WI38 (cell line): ENCODE measurements at regions not wholly inside any gene's neighbourhood (a gene's known extent, or its start where the extent isn't known, plus 50 kb on each side); places are given as distances from the start of the nearest gene placed in this dataset.

Experiments
- H3K4me3 ChIP-seq: 2 replicates; pipeline ENCODE4 v1.5.1; 2011; ENCODE audit warnings: low read depth, mild to moderate bottlenecking, control low read depth, low read length
- CTCF ChIP-seq: IDR thresholded peaks from 2 replicates; pipeline ENCODE4 v1.5.1; 2012; ENCODE audit warnings: low read depth, mild to moderate bottlenecking, control low read depth, low read length

DNA sequence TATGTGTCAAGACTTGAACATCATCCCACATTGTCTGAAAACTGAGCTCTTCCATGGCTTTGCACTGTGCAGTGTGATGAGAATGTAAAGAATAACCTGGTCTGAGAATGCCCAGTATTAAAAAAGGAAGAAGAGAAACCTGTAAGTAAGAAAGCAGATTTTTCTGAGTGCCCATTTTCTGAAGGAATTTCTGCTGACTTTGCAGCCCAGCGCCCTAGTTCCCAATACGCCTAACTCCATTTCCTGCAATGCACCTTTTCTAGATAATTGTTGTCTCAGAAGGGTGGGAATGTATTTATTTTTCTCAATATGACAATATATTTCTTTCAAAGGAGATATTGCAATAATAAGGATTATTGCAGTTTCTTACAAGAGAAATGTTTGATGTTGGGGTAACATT lies 231.5 kb downstream of the HAO1 start:
- no peak for TF ChIP-seq CTCF

DNA sequence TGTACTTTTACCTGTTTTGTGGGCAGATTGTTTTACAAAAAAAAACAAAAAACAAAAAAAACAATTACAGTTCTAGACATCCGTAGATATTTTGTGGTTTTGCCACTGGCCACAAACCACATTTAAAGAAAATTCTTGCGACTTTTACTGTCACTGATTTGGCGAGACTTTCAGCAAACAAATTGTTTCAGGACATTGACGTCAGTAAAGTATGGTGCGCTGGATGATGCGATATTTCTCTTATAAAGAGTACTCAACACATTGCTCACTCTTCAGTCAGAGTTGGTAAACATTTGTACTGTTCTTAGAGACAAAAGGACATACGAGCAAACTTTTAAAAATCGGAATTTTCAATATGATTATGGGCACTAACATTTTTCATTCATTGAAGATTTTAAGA lies 229.8 kb downstream of the HAO1 start:
- TF ChIP-seq CTCF: no peak
- H3K4me3 ChIP-seq: no peak overlapping the region

More for the DNA sequence above, 231.5 kb downstream of the HAO1 start:
- no peak overlapping the region for H3K4me3 ChIP-seq

DNA sequence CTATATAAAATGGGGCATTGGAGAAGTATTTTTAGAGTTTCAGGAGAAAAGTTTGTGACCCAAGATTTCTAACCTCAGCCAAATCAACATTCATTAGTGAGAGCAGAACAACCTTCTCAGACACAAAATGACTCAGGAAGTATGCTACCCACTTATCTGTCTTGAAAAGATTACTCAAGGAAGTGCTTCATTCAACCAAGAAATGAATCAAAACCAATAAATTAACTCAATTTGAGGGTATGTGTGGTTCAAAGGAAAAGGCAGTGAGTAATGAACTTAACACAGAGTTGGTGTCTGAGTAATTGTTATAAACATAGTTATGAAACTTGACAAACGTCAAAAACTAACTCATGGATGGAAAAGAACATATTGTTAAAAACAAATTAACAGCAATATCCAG lies 227.6 kb downstream of the HAO1 start:
- TF ChIP-seq CTCF: no peak
- no peak overlapping the region for H3K4me3 ChIP-seq

DNA sequence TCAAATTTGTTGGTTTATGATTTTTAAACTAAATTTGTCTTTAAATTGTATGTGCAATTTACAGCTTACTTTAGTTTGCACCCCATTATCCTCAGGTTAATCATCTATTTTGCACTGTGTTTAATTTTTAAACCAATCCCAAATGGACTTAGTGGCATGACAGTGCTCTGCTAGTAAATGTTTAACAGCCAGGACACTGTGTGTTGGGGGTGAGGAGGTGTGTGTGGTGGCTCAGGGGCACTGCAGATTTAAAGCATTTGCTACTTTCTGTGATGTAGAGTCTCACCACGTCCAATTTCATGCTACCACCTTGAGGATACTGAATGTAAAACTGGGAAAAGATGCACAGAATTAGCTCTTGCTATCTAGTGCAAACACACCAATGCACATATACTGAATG lies 225.7 kb downstream of the HAO1 start:
- TF ChIP-seq CTCF: no peak
- no peak overlapping the region for H3K4me3 ChIP-seq

DNA sequence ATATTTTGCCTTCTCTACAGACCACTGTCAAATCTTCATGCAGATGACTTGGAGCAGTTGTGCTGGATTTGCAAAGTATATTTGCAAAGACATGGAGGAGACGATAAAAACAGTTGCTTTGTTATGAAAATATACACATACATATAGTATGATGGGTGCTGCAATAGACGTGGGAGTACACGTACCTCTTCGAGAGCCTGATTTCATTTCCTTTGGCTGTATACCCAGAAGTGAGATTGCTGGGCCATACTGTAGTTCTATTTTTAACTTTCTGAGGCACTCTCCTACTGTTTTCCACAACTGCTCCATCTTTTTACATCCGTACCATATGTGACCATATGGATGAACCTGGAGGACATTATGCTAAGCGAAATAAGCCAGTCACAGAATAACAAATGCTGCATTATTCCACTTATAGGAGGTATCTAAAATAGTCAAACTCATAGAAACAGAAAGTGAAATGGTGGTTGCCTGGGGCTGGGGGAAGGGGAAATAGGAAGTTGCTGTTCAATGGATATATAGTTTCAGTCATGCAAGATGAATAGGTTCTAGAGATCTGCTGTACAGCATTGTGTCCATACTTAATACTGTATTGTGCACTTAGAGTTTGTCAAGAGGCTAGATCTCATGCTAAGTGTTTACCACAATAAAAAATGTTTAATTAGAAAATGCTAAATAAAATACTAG lies 223.8 kb downstream of the HAO1 start:
- no peak overlapping the region for H3K4me3 ChIP-seq
- TF ChIP-seq CTCF: no peak

DNA sequence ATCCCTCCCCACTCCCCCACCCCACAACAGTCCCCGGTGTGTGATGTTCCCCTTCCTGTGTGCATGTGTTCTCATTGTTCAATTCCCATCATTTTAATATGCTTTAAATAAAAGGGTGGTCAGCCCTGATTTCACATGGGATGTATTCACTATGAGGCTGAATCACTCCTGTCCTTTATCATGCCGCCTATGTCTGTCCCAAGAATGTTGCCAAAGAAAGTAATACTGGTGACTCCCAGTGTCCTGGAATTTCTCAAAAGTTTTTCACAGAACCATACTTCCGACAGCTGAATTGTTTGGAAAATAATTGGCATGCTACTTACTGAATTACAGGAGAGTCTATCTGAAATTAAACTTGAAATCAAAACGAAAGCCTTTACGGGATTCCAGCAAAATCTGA lies 217.7 kb downstream of the HAO1 start:
- no peak for TF ChIP-seq CTCF
- H3K4me3 ChIP-seq: no peak overlapping the region

DNA sequence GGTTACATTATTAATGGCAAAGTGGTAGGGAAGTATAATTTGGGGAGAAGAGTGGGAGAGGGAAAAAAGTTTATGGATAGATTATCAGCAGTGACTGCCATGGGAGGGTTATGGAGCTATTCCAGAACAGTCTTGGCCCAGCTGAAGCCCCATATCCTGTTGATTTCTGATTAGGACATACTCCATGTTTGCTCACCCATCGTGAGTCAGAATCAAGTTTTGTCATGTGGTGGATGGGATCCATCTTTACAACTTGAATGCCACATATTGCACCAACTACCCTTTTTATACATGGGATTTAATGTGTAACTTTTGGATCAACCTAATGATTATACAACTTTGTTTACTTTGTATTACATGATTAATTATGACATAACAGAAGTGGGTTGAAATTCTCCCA lies 217.0 kb downstream of the HAO1 start:
- H3K4me3 ChIP-seq: no peak overlapping the region
- TF ChIP-seq CTCF: no peak
